ENCODE measurements at regions not wholly inside any gene's neighbourhood (a gene's known extent, or its start where the extent isn't known, plus 50 kb on each side); places are given as distances from the start of the nearest gene placed in this dataset.
"Not testable (repeated sequence)": the region's sequence is repeated elsewhere in the genome, so short reads cannot be mapped to it uniquely, and the experiment has no call there.

GRCh38 chr5:118365718-118366117, 622.6 kb downstream of the DTWD2 start:
- Histone ChIP-seq H3K36me3 (ENCODE audit: insufficient read depth, insufficient read length, low read length) (no peaks in the 10 kb centered on the region), H3K9me3 (ENCODE audit: insufficient read depth, low read length) (no peaks in the 10 kb centered on the region), H3K4me1 (ENCODE audit: insufficient read depth, insufficient read length) (no peaks in the 10 kb centered on the region), H3K4me3 (ENCODE audit: insufficient read length, low read depth) (no peak overlapping the region), H3K27me3 (ENCODE audit: insufficient read depth, insufficient read length) (no peaks in the 10 kb centered on the region), H3K9ac (ENCODE audit: insufficient read length, low read depth) (no peak overlapping the region)
- TF ChIP-seq YY1 (IDR thresholded peaks at IDR 0.05; ENCODE audit: insufficient read depth, insufficient read length): no peak
- TF ChIP-seq ZNF274 (IDR thresholded peaks at IDR 0.05; ENCODE audit: low read depth, low read length): no peak
- TF ChIP-seq SUZ12 (IDR thresholded peaks at IDR 0.05; ENCODE audit: extremely low read depth, insufficient read depth, insufficient read length): no peak
- DNase-seq (ENCODE audit: low read depth, low spot score): no peak

GRCh38 chr5:118354797-118355196, 633.5 kb downstream of the DTWD2 start:
- H3K9ac ChIP-seq (ENCODE audit: insufficient read length, low read depth): no peak overlapping the region
- no peaks in the 10 kb centered on the region for H3K4me1 ChIP-seq (ENCODE audit: insufficient read depth, insufficient read length)
- H3K36me3 ChIP-seq (ENCODE audit: insufficient read depth, insufficient read length, low read length): no peaks in the 10 kb centered on the region
- H3K27me3 ChIP-seq (ENCODE audit: insufficient read depth, insufficient read length): no peaks in the 10 kb centered on the region
- no peak overlapping the region for H3K4me3 ChIP-seq (ENCODE audit: insufficient read length, low read depth)
- no peaks in the 10 kb centered on the region for H3K9me3 ChIP-seq (ENCODE audit: insufficient read depth, low read length)
- TF ChIP-seq ZNF274 (IDR thresholded peaks at IDR 0.05; ENCODE audit: low read depth, low read length): no peak
- no peak for TF ChIP-seq YY1 (IDR thresholded peaks at IDR 0.05; ENCODE audit: insufficient read depth, insufficient read length)
- TF ChIP-seq SUZ12 (IDR thresholded peaks at IDR 0.05; ENCODE audit: extremely low read depth, insufficient read depth, insufficient read length): no peak
- no peak for DNase-seq (ENCODE audit: low read depth, low spot score)

- H3K9ac ChIP-seq (ENCODE audit: insufficient read length, low read depth): no peak overlapping the region
- no peaks in the 10 kb centered on the region for H3K27me3 ChIP-seq (ENCODE audit: insufficient read depth, insufficient read length)
- H3K9me3 ChIP-seq (ENCODE audit: insufficient read depth, low read length): no peaks in the 10 kb centered on the region
- no peak for DNase-seq (ENCODE audit: low read depth, low spot score)
- no peak for TF ChIP-seq ZNF274 (IDR thresholded peaks at IDR 0.05; ENCODE audit: low read depth, low read length)
- no peak for TF ChIP-seq YY1 (IDR thresholded peaks at IDR 0.05; ENCODE audit: insufficient read depth, insufficient read length)
- no peak for TF ChIP-seq SUZ12 (IDR thresholded peaks at IDR 0.05; ENCODE audit: extremely low read depth, insufficient read depth, insufficient read length)
- H3K36me3 ChIP-seq (ENCODE audit: insufficient read depth, insufficient read length, low read length): no peaks in the 10 kb centered on the region
- no peak overlapping the region for H3K4me3 ChIP-seq (ENCODE audit: insufficient read length, low read depth)
- no peaks in the 10 kb centered on the region for H3K4me1 ChIP-seq (ENCODE audit: insufficient read depth, insufficient read length)
Observed at GRCh38 chr5:118353970-118354369, 634.4 kb downstream of the DTWD2 start.

- H3K4me3 ChIP-seq (ENCODE audit: insufficient read length, low read depth): no peak overlapping the region
- no peak for TF ChIP-seq YY1 (IDR thresholded peaks at IDR 0.05; ENCODE audit: insufficient read depth, insufficient read length)
- no peak for TF ChIP-seq SUZ12 (IDR thresholded peaks at IDR 0.05; ENCODE audit: extremely low read depth, insufficient read depth, insufficient read length)
- TF ChIP-seq ZNF274 (IDR thresholded peaks at IDR 0.05; ENCODE audit: low read depth, low read length): no peak
- H3K9me3 ChIP-seq (ENCODE audit: insufficient read depth, low read length): no peaks in the 10 kb centered on the region
- DNase-seq (ENCODE audit: low read depth, low spot score): no peak
- no peak overlapping the region for H3K9ac ChIP-seq (ENCODE audit: insufficient read length, low read depth)
- H3K36me3 ChIP-seq (ENCODE audit: insufficient read depth, insufficient read length, low read length): no peaks in the 10 kb centered on the region
- H3K27me3 ChIP-seq (ENCODE audit: insufficient read depth, insufficient read length): no peaks in the 10 kb centered on the region
- no peaks in the 10 kb centered on the region for H3K4me1 ChIP-seq (ENCODE audit: insufficient read depth, insufficient read length)
Observed at GRCh38 chr5:118336468-118336867, 651.9 kb downstream of the DTWD2 start.

GRCh38 chr5:118327389-118327788, 661.0 kb downstream of the DTWD2 start:
- Histone ChIP-seq H3K9ac (ENCODE audit: insufficient read length, low read depth) (no peak overlapping the region), H3K9me3 (ENCODE audit: insufficient read depth, low read length) (peaks cover 7% of the 10 kb centered on the region; the same call in 1 of the 2 replicates), H3K4me3 (ENCODE audit: insufficient read length, low read depth) (no peak overlapping the region), H3K4me1 (ENCODE audit: insufficient read depth, insufficient read length) (no peaks in the 10 kb centered on the region), H3K36me3 (ENCODE audit: insufficient read depth, insufficient read length, low read length) (no peaks in the 10 kb centered on the region), H3K27me3 (ENCODE audit: insufficient read depth, insufficient read length) (no peaks in the 10 kb centered on the region)
- no peak for DNase-seq (ENCODE audit: low read depth, low spot score)
- TF ChIP-seq ZNF274 (IDR thresholded peaks at IDR 0.05; ENCODE audit: low read depth, low read length) (no peak), SUZ12 (IDR thresholded peaks at IDR 0.05; ENCODE audit: extremely low read depth, insufficient read depth, insufficient read length) (no peak), YY1 (IDR thresholded peaks at IDR 0.05; ENCODE audit: insufficient read depth, insufficient read length) (no peak)

GRCh38 chr5:118326481-118327045, 661.8 kb downstream of the DTWD2 start:
- Histone ChIP-seq H3K9ac (ENCODE audit: insufficient read length, low read depth) (no peak overlapping the region), H3K4me1 (ENCODE audit: insufficient read depth, insufficient read length) (no peaks in the 10 kb centered on the region), H3K9me3 (ENCODE audit: insufficient read depth, low read length) (peaks cover 10% of the 10 kb centered on the region; the same call in 1 of the 2 replicates), H3K36me3 (ENCODE audit: insufficient read depth, insufficient read length, low read length) (no peaks in the 10 kb centered on the region), H3K27me3 (ENCODE audit: insufficient read depth, insufficient read length) (no peaks in the 10 kb centered on the region), H3K4me3 (ENCODE audit: insufficient read length, low read depth) (no peak overlapping the region)
- no peak for DNase-seq (ENCODE audit: low read depth, low spot score)
- TF ChIP-seq ZNF274 (IDR thresholded peaks at IDR 0.05; ENCODE audit: low read depth, low read length): no peak
- no peak for TF ChIP-seq YY1 (IDR thresholded peaks at IDR 0.05; ENCODE audit: insufficient read depth, insufficient read length)
- TF ChIP-seq SUZ12 (IDR thresholded peaks at IDR 0.05; ENCODE audit: extremely low read depth, insufficient read depth, insufficient read length): no peak

- Histone ChIP-seq H3K9ac (ENCODE audit: insufficient read length, low read depth) (no peak overlapping the region), H3K27me3 (ENCODE audit: insufficient read depth, insufficient read length) (no peaks in the 10 kb centered on the region), H3K4me1 (ENCODE audit: insufficient read depth, insufficient read length) (no peaks in the 10 kb centered on the region), H3K9me3 (ENCODE audit: insufficient read depth, low read length) (peaks cover 10% of the 10 kb centered on the region; the same call in 1 of the 2 replicates), H3K4me3 (ENCODE audit: insufficient read length, low read depth) (no peak overlapping the region), H3K36me3 (ENCODE audit: insufficient read depth, insufficient read length, low read length) (no peaks in the 10 kb centered on the region)
- TF ChIP-seq ZNF274 (IDR thresholded peaks at IDR 0.05; ENCODE audit: low read depth, low read length) (no peak), SUZ12 (IDR thresholded peaks at IDR 0.05; ENCODE audit: extremely low read depth, insufficient read depth, insufficient read length) (no peak), YY1 (IDR thresholded peaks at IDR 0.05; ENCODE audit: insufficient read depth, insufficient read length) (no peak)
- DNase-seq (ENCODE audit: low read depth, low spot score): no peak
Observed at GRCh38 chr5:118325931-118326330, 662.4 kb downstream of the DTWD2 start.

GRCh38 chr5:118323723-118324122, 664.6 kb downstream of the DTWD2 start:
- not testable (repeated sequence) for H3K36me3 ChIP-seq (ENCODE audit: insufficient read depth, insufficient read length, low read length); H3K27me3 ChIP-seq (ENCODE audit: insufficient read depth, insufficient read length); H3K4me1 ChIP-seq (ENCODE audit: insufficient read depth, insufficient read length); H3K4me3 ChIP-seq (ENCODE audit: insufficient read length, low read depth); DNase-seq (ENCODE audit: low read depth, low spot score); H3K9ac ChIP-seq (ENCODE audit: insufficient read length, low read depth)
- H3K9me3 ChIP-seq (ENCODE audit: insufficient read depth, low read length): peaks cover 10% of the 10 kb centered on the region; the same call in 1 of the 2 replicates

Measured in NT2/D1 (cell line).